ENCODE measurements at regions not wholly inside any gene's neighbourhood (a gene's known extent, or its start where the extent isn't known, plus 50 kb on each side); places are given as distances from the start of the nearest gene placed in this dataset.

DNA sequence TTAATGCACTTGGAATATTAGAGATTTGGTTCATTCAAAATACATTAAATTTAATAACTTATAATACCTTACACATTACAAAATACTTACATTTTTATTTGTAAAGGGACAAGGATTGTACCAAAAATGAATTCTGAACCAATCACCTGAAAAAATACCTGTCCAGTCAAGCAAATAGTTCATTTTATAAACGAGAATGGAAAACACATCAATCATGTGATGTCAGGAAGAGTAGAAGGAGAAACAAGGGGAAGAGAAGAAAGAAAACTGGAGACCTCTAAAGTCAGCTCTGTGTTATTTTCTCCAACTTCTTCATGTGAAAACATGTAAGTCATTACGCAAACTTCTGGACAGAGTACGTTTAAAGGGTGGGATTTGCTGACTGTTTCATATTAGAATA is 989.0 kb upstream of the NUDT12 start:
- no peak for TF ChIP-seq CTCF (IDR thresholded peaks at IDR 0.05)
- no peak for TF ChIP-seq POLR2AphosphoS5 (IDR thresholded peaks at IDR 0.05)
- no peak for TF ChIP-seq POLR2A (IDR thresholded peaks at IDR 0.05)
